ENCODE measurements at regions not wholly inside any gene's neighbourhood (a gene's known extent, or its start where the extent isn't known, plus 50 kb on each side); places are given as distances from the start of the nearest gene placed in this dataset.

DNA sequence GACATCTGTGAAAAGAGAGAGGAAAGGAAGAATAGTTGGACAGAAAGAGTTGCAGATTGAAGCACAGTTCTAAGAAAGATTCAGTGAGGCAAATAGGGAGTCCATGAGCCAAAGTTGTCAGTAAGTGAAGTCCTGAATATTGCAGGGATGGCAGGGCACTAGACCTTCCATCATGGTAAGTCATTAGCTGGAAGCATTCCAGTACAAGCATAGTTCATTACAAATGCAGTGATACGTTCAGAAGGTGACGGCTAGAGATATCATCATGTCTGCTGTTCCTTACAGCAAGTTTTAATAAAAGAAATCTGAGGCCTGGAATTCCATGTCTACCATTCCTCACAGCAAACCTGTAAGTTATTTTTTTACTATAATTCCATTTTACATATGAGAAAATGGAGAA, 720.1 kb downstream of the GBE1 start:
- no peak for DNase-seq

DNA sequence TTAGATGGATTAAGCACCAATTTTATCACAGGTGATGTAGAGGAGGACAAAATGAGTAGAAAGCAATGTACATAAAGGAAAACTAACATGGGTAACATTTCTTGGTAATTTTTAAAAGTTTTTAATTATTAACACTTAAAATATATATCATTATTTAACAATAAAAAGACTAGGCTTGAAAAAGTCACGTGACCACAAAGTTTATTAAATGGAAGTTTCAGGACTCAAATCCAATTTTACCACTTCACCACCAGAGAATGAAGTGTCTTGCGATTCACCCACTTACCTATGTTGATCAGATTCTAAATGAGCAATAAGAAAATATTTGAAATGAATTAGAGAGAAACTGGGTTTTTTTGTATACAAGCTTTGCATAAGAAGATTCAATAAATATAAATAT, 721.3 kb downstream of the GBE1 start:
- DNase-seq: no peak

DNA sequence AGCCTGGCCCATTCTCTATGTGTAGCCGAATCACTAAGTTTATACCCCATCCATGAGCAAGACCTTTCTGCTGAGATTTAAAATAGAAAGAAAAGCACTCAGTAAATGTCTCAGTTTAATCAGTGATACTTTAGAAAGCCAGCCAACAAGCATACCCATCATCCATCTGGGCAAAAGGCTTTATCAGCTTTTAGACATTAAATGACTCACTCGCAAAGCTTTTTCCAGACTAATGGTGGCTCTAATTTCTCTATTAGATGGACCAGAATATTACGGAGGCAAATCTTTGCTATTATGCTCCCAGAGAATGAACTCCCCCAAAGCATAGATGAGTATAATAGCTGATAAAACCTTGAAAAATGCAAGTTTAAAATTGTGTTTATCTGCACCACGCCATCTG, 727.8 kb downstream of the GBE1 start:
- no peak for DNase-seq

DNA sequence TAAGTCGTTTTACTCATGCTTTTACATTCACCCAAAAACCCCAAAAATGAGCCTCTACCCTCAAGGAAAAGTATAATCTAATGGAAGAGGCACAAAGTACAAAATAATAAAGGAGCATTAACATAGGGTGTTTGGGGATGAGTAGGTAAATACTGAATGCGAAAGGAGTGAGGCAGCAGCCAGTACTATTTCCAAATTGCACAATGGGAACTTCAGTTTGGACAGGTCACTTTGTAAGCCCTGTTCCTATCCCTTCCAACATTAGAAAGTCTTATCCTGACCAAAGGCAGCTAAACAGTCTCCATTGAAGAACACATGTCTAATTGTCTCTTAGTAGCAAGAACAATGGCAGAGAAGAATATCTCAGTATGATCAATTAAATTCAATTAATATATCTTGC, 728.3 kb downstream of the GBE1 start:
- no peak for DNase-seq

DNA sequence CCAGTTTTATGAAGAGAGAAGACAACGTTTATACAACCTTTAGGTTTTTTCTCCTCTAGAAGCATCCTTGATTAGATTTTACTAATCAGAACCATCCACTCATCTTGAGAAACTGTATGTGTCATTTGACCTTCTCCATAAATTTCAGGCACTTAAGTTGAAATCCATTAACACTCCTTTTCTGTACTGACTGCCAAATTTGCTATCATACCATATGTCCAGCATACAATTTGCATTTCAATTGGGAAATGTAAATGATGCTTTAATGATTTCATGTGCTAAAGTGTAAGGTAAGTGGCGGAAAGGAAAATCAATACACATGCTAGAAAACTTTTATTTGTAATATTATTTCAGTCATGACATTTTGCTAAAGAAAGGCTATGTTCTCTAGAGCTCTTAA, 731.6 kb downstream of the GBE1 start:
- DNase-seq: no peak

DNA sequence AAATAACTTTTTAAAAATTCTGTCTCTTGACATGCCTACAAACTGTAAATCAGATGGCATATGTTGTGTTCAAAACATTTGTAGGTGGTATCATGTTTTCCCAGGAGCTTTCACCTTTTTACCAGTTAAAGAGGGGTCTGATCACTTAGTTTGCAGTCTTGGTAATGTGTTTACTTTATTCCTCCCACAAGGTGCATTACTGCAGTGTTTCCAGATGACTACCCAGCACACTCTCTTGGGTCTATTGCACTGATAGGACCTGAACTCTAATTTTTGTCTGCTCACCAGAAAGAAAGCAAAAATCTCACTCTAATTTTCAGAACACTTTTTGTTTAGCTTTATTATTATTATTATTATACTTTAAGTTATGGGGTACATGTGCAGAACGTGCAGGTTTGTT, 734.1 kb downstream of the GBE1 start:
- DNase-seq: no peak

DNA sequence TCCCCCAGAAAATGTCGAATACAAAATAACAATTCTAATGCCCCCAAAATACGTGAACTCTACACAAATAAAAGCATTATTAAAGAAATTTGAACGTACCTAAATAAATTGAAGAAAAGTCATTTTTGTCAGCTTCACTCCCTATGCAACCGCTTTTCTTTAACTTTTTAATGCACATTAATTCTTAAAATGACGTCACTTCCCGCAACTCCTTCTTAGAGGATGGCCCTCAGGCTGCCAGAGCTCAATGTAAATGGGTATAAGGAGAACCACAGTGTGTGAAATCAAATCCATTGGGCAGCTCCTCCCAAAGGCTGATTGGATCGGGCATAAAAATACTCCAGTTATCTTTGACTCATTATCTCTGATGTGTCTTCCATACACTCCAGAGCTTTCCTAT, 736.9 kb downstream of the GBE1 start:
- no peak for DNase-seq

DNA sequence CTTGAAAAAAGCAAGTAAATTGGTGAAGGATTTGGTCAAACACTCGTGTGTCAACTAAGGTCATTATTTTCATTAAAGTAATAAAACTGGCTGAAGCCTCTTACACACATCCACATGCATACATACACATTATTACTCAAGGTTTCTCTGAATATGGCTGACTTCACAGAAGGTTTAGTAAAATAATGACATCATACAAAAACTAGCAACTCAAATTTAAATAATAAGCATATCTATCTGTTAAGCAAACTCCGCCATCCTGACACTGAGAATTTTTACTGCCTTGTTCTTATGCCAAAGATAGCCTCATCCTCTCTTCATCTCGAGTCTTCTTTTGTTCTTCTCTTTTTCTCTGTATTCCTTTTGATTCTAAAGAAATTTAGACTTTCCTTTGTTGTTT, 739.1 kb downstream of the GBE1 start:
- DNase-seq: no peak

DNA sequence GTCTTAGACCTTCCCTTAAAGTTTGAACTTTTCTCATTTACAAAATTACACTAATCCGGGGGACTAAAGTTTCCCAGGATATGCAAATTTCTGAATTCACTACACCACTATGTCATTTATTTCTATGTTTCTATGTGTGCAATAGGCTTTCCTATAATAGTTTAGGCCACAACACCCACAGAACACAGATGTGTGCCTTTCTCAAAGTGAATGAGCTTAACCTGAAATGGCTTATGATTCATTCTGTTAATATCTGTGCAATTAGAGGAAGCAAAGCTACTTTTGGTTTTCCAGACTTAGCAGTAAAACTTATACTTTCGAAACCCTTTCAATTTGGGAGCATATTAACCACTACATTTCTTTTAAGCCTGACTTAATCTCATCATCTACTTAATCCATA, 748.1 kb downstream of the GBE1 start:
- no peak for DNase-seq

DNA sequence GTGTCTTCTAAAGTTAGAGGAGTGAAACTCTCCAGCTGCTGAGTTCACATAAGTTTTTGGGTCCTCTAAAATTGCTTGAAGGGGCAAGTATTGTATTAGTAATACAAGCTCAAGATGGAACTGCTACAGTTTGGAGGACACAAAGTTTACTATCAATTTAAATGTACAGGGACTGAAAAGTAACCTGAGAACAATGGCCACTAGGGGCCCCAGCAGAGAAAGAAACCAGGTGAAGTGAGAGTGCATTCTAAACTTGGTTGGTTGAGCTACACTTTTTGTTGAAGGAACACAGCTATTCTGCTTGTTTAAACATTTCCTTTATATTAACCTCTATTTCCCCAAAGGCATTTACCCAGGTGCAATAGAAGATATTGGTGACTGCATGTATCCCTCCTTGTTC, 755.5 kb downstream of the GBE1 start:
- no peak for DNase-seq

DNA sequence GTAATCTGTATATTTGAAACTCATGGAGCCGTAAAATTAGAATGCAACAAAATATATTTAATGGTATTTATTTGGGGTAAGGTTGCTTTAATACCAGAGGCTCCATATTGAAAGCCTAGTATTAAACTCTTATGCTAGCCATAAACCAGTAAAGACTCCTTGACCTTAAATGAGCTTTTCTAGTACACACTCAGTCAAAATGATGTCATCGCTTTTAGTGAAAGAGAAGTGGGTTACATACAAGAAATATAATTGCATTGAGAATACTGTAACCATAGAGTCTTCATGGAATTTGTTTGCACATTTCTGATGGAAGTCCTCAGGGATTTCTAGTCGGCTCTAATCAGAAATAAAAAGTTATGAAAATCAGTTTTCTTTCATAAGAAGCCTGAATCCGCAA, 757.6 kb downstream of the GBE1 start:
- DNase-seq: no peak

DNA sequence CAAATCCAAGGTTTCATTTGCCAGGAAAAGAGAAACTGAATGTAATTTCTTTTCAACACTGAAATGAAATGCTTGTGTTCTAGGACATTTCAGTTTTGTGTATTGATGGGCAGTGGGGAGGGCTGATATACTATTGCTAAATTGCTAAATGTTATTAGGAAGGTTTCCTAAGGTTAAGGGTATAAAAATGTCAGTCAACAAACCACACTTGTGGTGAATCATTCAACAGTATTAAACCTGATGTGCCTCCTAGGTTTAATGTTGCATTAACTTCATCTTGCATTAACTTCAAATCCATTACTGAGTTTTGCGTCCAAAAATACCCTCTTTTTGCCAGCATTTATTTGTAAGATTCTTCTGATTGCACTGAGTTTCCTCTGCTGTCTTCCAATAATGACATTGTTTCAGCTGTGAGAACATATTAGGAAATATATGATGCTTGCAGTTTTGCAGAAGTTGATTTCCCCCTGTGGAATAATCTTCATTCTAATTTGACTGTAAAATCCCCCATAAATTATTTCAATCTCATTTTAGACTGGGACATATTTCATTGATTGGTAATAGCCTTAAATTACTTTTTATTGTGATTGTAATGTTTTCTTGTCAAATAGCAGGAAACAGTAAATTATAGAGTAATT, 758.3 kb downstream of the GBE1 start:
- no peak for DNase-seq

DNA sequence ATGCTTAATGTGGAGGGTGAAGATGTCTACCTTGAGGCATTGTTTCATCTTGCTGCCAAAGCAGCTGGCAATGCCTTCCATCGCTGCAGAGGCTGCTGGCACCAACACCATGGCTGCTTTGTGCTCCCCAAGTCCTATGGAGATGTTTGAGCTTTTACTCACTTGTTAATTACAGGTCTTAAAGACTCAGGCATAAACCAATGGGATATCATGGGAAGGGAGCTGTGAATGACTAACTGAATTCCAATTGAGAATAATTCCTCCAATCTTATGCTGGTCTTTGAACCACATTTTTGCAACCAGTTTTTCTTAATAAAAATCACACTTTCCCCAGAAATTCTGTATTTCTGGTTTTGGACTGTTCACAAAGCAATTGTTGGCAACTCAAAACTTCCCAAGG, 762.0 kb downstream of the GBE1 start:
- DNase-seq: no peak

DNA sequence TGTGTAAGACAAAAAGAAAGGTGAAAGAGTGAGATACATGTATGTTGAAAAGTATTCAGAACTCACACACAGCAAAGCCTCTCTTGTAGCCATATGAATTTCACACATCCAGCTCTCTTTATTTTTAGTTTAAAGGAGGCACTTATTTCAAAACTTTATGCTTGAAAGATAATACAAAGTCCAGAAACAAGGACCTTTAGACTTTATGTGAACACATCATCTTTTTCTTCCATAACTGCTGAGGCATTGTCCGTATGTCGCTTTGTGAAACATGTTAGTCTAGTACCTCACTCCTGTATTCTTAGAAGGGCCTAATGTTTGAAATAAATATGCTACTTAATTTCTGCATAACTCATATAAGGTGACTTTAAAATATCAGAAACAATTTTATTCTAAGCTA, 763.4 kb downstream of the GBE1 start:
- DNase-seq: no peak

DNA sequence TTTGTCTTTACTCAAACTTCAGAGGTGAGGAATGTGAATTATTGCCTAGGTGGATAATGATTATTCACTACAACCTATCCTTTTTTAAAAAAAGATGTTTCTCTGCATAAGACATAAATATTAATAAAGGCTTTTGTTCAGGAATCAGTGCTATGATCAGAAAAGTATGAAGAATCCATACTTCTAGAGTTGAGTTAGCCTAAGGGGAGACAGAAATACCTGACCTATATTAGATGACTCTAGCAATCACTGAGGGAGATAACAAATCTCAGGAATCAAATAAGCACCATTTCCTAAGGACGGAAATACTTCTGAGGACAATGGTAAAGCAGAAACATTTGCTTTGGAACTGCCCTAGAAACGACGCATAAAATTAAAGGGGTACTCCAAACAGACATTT, 763.8 kb downstream of the GBE1 start:
- no peak for DNase-seq

DNA sequence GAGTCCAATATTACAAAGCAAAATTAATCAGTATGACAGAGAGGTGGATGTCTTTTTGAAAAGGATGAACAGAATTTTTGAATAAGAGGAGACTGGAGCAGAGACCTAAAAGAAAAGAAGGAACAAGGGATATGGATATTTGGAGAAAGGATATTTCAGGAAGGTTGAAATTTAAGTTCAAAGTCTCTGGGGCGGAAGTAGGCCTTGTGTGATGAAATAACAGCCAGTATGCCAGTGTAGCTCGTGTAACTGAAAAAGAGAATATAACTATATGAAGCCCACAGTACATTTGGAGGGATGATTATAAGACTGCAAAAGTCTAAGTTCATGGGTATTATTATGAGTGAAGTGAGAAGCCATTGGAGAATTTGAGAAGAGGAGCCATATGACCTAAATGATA, 766.7 kb downstream of the GBE1 start:
- DNase-seq: no peak

DNA sequence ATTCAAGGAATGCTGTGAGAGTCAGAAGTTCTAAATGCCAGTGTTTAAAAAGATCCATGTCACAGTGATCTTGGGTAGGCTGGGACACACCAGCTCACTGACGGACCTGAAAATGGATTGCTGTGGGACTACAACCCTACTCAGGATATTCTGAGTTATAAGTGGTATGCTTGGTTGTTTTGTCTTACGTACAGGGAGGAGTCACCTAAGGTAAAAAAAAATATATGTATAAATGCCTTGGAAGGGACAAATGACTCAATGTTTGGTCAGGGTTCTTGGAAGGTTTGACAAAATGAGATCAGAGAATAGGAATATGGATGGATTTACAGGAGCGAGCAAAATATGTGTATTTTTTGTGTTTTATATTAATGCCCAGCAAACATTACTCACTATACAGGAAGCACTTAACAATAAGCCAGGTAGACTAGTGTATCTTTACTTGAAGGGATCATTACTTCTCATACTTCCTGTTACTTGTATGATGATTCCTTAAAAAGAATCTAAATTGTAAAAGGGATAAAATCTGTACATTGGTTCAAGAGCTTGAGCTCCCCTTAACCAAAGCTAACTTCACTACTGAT, 767.3 kb downstream of the GBE1 start:
- no peak for DNase-seq

DNA sequence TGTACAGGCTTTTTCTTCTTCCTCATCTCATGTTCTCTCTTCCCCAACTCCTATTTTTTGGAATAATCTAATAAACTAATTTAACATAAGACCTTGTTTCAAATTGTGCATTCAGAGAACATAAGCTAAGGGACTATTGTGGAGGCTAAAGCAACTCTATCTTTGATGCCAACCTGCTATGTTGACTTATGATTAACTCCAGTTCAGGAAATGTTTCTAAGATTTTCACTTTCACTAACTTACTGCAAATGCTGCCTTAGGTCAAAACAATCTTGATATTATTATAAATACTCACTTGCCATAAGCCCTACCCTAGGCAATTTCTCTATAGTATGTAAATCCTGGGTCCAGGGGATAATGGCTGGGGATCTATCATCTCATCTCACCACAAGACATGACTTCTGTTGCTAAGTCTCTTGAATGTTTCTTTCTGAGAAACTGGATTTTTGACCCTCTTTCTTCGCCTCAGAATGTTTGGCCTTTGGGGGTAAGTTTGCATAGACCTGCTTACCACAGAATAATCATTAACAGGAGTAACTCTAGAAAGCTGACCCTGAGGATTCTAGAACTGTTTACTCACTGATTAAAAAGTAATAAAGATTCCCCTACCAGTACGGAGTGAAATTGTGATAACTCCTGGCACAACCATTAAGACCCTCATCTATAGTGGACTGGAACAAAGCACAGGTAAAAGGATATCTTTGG, 768.1 kb downstream of the GBE1 start:
- no peak for DNase-seq

DNA sequence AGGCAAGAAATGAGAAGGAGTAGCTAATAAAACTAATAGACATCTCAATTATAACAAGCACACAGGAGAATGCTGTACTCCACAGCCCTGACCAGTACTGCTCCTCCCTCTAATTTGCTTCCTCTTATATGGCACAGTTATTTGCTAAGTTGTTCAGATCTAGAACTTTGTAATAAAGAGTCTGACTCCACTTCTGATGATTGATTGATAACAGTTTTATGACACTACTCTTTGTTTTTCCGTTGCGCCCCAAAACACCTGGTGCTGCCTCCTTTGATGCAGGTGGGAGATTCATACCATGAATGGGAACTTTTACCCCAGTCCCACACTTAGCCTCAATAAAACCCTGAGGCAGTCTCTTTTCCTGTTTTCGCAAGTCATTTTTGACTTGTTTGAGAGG, 777.7 kb downstream of the GBE1 start:
- no peak for DNase-seq

DNA sequence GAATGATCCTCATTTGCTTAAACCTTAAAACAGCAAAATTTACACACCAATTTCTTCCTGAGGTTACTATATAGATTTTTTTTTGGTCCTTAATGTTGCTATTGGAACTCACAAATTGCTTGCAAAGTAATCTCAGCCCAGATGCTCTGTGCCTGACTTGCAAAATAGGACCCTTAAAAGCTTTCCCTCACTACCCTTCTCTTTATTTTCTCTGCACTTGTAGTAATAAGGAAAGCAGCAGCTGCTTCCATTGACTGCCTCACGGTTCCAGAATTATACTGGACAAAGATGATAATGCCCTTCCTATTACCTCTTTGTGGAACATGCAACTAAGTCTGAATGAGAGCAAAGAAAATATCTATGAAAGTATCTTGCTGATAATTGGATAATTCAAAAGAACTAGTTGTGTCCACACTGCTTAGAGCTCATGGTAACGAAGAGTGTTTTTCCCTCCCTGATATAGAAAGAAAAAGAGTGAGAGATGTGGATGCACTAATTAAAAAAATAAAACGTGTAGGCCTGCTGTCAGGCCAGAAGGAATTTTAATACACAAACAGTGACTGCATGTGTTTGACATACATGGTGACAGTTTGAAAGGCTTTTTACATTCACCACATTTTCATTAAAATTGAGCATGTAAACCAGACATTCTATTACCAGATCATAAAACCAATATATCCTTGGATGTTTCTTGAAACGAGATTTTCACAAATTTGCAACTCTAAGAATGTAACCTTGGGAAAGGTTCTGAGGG, 783.1 kb downstream of the GBE1 start:
- DNase-seq: no peak

DNA sequence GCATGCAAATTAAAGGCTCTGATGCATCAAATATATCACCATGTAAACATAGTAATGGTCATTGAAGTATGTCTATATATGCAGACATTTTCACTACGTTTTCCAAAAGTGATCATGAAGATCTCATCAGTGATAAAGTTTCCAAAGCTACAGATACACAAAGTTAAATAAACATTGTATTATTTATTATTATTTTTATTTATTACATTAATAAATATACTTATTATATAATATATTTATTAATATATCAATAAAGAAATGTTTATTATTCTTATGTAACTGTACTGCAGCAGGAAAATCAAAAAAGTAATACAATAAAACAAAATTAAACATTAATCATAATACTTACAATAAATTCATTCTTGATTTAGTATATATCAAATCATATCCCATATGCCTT, 791.2 kb downstream of the GBE1 start:
- DNase-seq: no peak

DNA sequence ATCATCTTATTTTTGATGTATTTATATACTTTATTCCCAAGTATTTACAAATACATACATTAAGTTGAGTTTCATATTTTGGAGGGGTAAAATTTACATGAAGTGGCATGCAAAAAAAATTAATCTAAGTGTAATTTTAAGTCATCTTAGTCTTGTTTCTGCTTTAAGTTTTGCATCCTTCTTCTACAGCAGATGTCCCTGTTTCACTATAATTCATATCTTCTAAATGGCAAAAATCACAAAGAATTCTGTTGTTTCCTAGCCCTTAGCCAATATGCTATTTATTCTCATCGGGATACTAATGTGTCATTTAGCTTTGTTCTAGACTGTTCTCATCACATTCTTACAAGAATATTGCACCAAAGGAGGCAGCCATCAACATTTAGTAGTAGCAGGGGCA, 831.9 kb downstream of the GBE1 start:
- DNase-seq: no peak

DNA sequence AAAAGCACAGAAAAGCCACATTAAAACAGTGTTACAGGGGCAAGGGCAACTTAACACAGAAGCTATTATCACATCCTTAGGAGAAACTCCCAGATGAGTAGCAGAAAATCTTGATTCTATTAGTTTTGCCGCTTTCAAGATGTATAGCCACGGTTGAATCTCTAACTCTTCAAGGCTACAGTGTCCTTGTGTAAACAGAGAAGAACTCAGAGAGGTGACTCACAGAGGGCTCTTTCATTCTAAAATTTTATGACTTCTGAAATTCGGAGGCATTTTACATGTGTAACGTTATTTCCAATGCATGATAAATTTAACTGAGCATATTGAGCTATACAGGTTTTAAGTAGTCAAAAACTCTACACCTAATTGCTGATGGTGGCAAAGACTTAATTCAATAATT, 846.6 kb downstream of the GBE1 start:
- no peak for DNase-seq

DNA sequence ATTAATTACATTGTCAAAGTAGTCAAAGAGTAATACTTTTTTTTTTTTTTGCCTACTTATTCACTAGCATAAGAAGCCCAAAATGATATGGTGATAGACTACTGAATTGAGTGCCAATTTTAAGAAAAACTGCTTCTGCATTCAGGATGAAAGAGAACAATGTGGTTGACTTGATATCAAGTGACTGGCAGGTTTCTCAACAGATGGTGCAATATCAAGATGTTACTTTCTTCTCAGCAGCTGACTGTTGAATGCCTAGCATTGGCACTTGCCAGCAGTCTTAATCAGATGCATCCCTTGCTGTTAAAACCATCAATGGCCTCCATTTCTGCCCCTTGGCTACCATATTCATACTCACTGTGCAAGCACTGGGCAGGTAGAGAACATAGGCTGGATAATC, 863.2 kb downstream of the GBE1 start:
- DNase-seq: no peak

Measured in activated gamma-delta T cell (primary cell).